BLaER1 treated with 17β-estradiol and CSF1 and Interleukin-3, amounts not matched to agents 10 nM and 100 nM (cell line): ENCODE measurements at regions not wholly inside any gene's neighbourhood (a gene's known extent, or its start where the extent isn't known, plus 50 kb on each side); places are given as distances from the start of the nearest gene placed in this dataset.
"Not testable (repeated sequence)": the region's sequence is repeated elsewhere in the genome, so short reads cannot be mapped to it uniquely, and the experiment has no call there.

Experiments
- H3K27ac ChIP-seq, 11 experiments: shearing (Covaris generic); formaldehyde crosslinking; 2 replicates each; pipeline ENCODE4 v1.8.1; 2022
- H3K27me3 ChIP-seq, 11 experiments: shearing (Covaris generic); formaldehyde crosslinking; 2 replicates each; pipeline ENCODE4 v1.8.1; 2022
- H3K36me3 ChIP-seq, 11 experiments: shearing (Covaris generic); formaldehyde crosslinking; 2 replicates each; pipeline ENCODE4 v1.8.1; 2022
- H3K4me1 ChIP-seq, 10 experiments: shearing (Covaris generic); formaldehyde crosslinking; 2 replicates each; pipeline ENCODE4 v1.8.1; 2022
- H3K4me2 ChIP-seq, 11 experiments: shearing (Covaris generic); formaldehyde crosslinking; 2 replicates each; pipeline ENCODE4 v1.8.1; 2022
- H3K4me3 ChIP-seq, 10 experiments: shearing (Covaris generic); formaldehyde crosslinking; 2 replicates each; pipeline ENCODE4 v1.8.1; 2022
- H3K9ac ChIP-seq, 11 experiments: shearing (Covaris generic); formaldehyde crosslinking; 2 replicates each; pipeline ENCODE4 v1.8.1; 2022
- H3K9me3 ChIP-seq, 11 experiments: shearing (Covaris generic); formaldehyde crosslinking; replicated peaks in 1 of 11; 2 replicates each; pipeline ENCODE4 v1.8.1; 2022
- H4K20me1 ChIP-seq, 11 experiments: shearing (Covaris generic); formaldehyde crosslinking; 2 replicates each; pipeline ENCODE4 v1.8.1; 2022
- Cebpa-rat ChIP-seq, 11 experiments: shearing (Covaris generic); IDR thresholded peaks; 2 replicates each; pipeline ENCODE4 v1.8.1; 2022

- no peaks in the 10 kb centered on the region for H4K20me1 ChIP-seq
- H3K9ac ChIP-seq = no peak overlapping the region
- H3K27me3 ChIP-seq = no peaks in the 10 kb centered on the region
- H3K36me3 ChIP-seq = no peaks in the 10 kb centered on the region
- H3K27ac ChIP-seq = no peak overlapping the region
- no peak overlapping the region for H3K4me2 ChIP-seq
- no peak overlapping the region for H3K4me3 ChIP-seq
- H3K9me3 ChIP-seq = peaks cover 0 to under 1% (median 0%) of the 10 kb centered on the region in 11 experiments; a peak in 2 of 22 replicates
- no peak for TF ChIP-seq Cebpa-rat (IDR thresholded peaks at IDR 0.05)
- H3K4me1 ChIP-seq = no peaks in the 10 kb centered on the region
Observed at GRCh38 chr5:62199792-62200716, 106.0 kb upstream of the KIF2A start.

GRCh38 chr5:62206150-62206829 is 99.7 kb upstream of the KIF2A start:
- TF ChIP-seq Cebpa-rat (IDR thresholded peaks at IDR 0.05) = no peak
- no peak overlapping the region for H3K9ac ChIP-seq
- no peaks in the 10 kb centered on the region for H3K4me1 ChIP-seq
- H3K27ac ChIP-seq = no peak overlapping the region
- no peak overlapping the region for H3K4me2 ChIP-seq
- H3K9me3 ChIP-seq = no peaks in the 10 kb centered on the region
- H3K36me3 ChIP-seq = no peaks in the 10 kb centered on the region
- H3K4me3 ChIP-seq = no peak overlapping the region
- no peaks in the 10 kb centered on the region for H4K20me1 ChIP-seq
- no peaks in the 10 kb centered on the region for H3K27me3 ChIP-seq

GRCh38 chr5:62208218-62208852 is 97.7 kb upstream of the KIF2A start:
- Histone ChIP-seq H3K4me2 (no peak overlapping the region), H3K4me1 (no peaks in the 10 kb centered on the region), H3K36me3 (no peaks in the 10 kb centered on the region), H3K4me3 (no peak overlapping the region), H3K27ac (no peak overlapping the region), H3K9ac (no peak overlapping the region), H4K20me1 (no peaks in the 10 kb centered on the region), H3K27me3 (no peaks in the 10 kb centered on the region), H3K9me3 (no peaks in the 10 kb centered on the region)
- no peak for TF ChIP-seq Cebpa-rat (IDR thresholded peaks at IDR 0.05)

- no peaks in the 10 kb centered on the region for H4K20me1 ChIP-seq
- no peak overlapping the region for H3K4me2 ChIP-seq
- no peaks in the 10 kb centered on the region for H3K27me3 ChIP-seq
- no peaks in the 10 kb centered on the region for H3K9me3 ChIP-seq
- H3K36me3 ChIP-seq = no peaks in the 10 kb centered on the region
- no peak overlapping the region for H3K4me3 ChIP-seq
- no peaks in the 10 kb centered on the region for H3K4me1 ChIP-seq
- TF ChIP-seq Cebpa-rat (IDR thresholded peaks at IDR 0.05) = no peak
- no peak overlapping the region for H3K27ac ChIP-seq
- H3K9ac ChIP-seq = no peak overlapping the region
Observed at GRCh38 chr5:62211405-62211804, 94.6 kb upstream of the KIF2A start.

- H3K4me1 ChIP-seq = no peaks in the 10 kb centered on the region
- H4K20me1 ChIP-seq = no peaks in the 10 kb centered on the region
- no peak for TF ChIP-seq Cebpa-rat (IDR thresholded peaks at IDR 0.05)
- H3K9ac ChIP-seq = no peak overlapping the region
- H3K9me3 ChIP-seq = no peaks in the 10 kb centered on the region
- H3K27me3 ChIP-seq = no peaks in the 10 kb centered on the region
- no peaks in the 10 kb centered on the region for H3K36me3 ChIP-seq
- no peak overlapping the region for H3K27ac ChIP-seq
- no peak overlapping the region for H3K4me2 ChIP-seq
- no peak overlapping the region for H3K4me3 ChIP-seq
Observed at GRCh38 chr5:62212648-62213047, 93.4 kb upstream of the KIF2A start.

GRCh38 chr5:62214701-62215100 is 91.3 kb upstream of the KIF2A start:
- no peaks in the 10 kb centered on the region for H3K4me1 ChIP-seq
- H3K4me2 ChIP-seq = no peak overlapping the region
- H4K20me1 ChIP-seq = no peaks in the 10 kb centered on the region
- no peaks in the 10 kb centered on the region for H3K36me3 ChIP-seq
- no peaks in the 10 kb centered on the region for H3K27me3 ChIP-seq
- no peaks in the 10 kb centered on the region for H3K9me3 ChIP-seq
- H3K9ac ChIP-seq = no peak overlapping the region
- H3K27ac ChIP-seq = no peak overlapping the region
- H3K4me3 ChIP-seq = no peak overlapping the region
- TF ChIP-seq Cebpa-rat (IDR thresholded peaks at IDR 0.05) = no peak

- not testable (repeated sequence) for H3K4me2 ChIP-seq, H3K27me3 ChIP-seq, H3K27ac ChIP-seq, H3K4me3 ChIP-seq, H3K36me3 ChIP-seq, H4K20me1 ChIP-seq, H3K9ac ChIP-seq, H3K9me3 ChIP-seq, H3K4me1 ChIP-seq
Observed at GRCh38 chr5:62216603-62217002, 89.4 kb upstream of the KIF2A start.

- H3K9me3 ChIP-seq, H3K27me3 ChIP-seq, H3K9ac ChIP-seq, H4K20me1 ChIP-seq, H3K4me3 ChIP-seq, H3K4me2 ChIP-seq, H3K4me1 ChIP-seq, H3K27ac ChIP-seq, H3K36me3 ChIP-seq: not testable (repeated sequence)
Observed at GRCh38 chr5:62217095-62217494, 88.9 kb upstream of the KIF2A start.

- H4K20me1 ChIP-seq, H3K27ac ChIP-seq, H3K36me3 ChIP-seq, H3K9me3 ChIP-seq, H3K9ac ChIP-seq, H3K4me2 ChIP-seq, H3K4me1 ChIP-seq, H3K4me3 ChIP-seq, H3K27me3 ChIP-seq: not testable (repeated sequence)
Observed at GRCh38 chr5:62218860-62219259, 87.1 kb upstream of the KIF2A start.

GRCh38 chr5:62221881-62222280 is 84.1 kb upstream of the KIF2A start:
- not testable (repeated sequence) for H3K4me2 ChIP-seq, H3K9ac ChIP-seq, H3K27me3 ChIP-seq, H4K20me1 ChIP-seq, H3K36me3 ChIP-seq, H3K4me3 ChIP-seq, H3K27ac ChIP-seq, H3K9me3 ChIP-seq
- peaks cover 6 to 11% (median 7%) of the 10 kb centered on the region in 10 experiments; a peak in 15 of 20 replicates for H3K4me1 ChIP-seq

- not testable (repeated sequence) for H3K27me3 ChIP-seq, H3K9ac ChIP-seq, H3K27ac ChIP-seq, H3K4me2 ChIP-seq, H3K9me3 ChIP-seq, H3K36me3 ChIP-seq, H3K4me3 ChIP-seq, H4K20me1 ChIP-seq
- peaks cover 6 to 11% (median 7%) of the 10 kb centered on the region in 10 experiments; a peak in 15 of 20 replicates for H3K4me1 ChIP-seq
Observed at GRCh38 chr5:62222305-62222704, 83.7 kb upstream of the KIF2A start.

- not testable (repeated sequence) for H3K9me3 ChIP-seq, H4K20me1 ChIP-seq, H3K27me3 ChIP-seq, H3K36me3 ChIP-seq
- Histone ChIP-seq H3K27ac (peak overlapping the region in 2 of 11 experiments; percentile 39 to 48; a peak in 3 of 22 replicates), H3K4me3 (peak overlapping the region in 3 of 10 experiments; percentile 19 to 28 (median 26); a peak in 2 of 20 replicates), H3K9ac (0 out of 22 replicates have a peak overlapping the region, but pooled peaks of 1 of the 11 experiments have one; percentile 33), H3K4me1 (peaks cover 6 to 11% (median 7%) of the 10 kb centered on the region in 10 experiments; a peak in 15 of 20 replicates), H3K4me2 (0 out of 22 replicates have a peak overlapping the region, but pooled peaks of 1 of the 11 experiments have one; percentile 45)
Observed at GRCh38 chr5:62223312-62223670, 82.7 kb upstream of the KIF2A start.

GRCh38 chr5:62224987-62225601 is 80.9 kb upstream of the KIF2A start:
- not testable (repeated sequence) for H3K36me3 ChIP-seq, H3K27ac ChIP-seq, H3K27me3 ChIP-seq, H3K9me3 ChIP-seq, H4K20me1 ChIP-seq, H3K9ac ChIP-seq, H3K4me3 ChIP-seq
- H3K4me2 ChIP-seq = peak overlapping the region in 1 of 11 experiments; percentile 75; a peak in 1 of 22 replicates
- peaks cover 6 to 15% (median 7%) of the 10 kb centered on the region in 10 experiments; a peak in 15 of 20 replicates for H3K4me1 ChIP-seq
